Anterior cingulate cortex (tissue), 58 donors: ENCODE measurements at regions not wholly inside any gene's neighbourhood (a gene's known extent, or its start where the extent isn't known, plus 50 kb on each side); places are given as distances from the start of the nearest gene placed in this dataset.

Experiments used
- DNase-seq, 58 donors: peaks; one replicate each; lab custom pipeline; 2025; lab: John Stamatoyannopoulos, UW

GRCh38 chr1:199843861-199844260 is 183.6 kb upstream of the NR5A2 start:
- DNase-seq: no peak

GRCh38 chr1:199847021-199847420 is 180.5 kb upstream of the NR5A2 start:
- no peak for DNase-seq

GRCh38 chr1:199851439-199852140 is 175.9 kb upstream of the NR5A2 start:
- no peak for DNase-seq

GRCh38 chr1:199854686-199855321 is 172.7 kb upstream of the NR5A2 start:
- no peak for DNase-seq

GRCh38 chr1:199855580-199855979 is 171.9 kb upstream of the NR5A2 start:
- no peak for DNase-seq

- DNase-seq: no peak
Measured at GRCh38 chr1:199856216-199856780, 171.2 kb upstream of the NR5A2 start.

- no peak for DNase-seq
Measured at GRCh38 chr1:199857108-199857507, 170.4 kb upstream of the NR5A2 start.

- no peak for DNase-seq
Measured at GRCh38 chr1:199857516-199857915, 170.0 kb upstream of the NR5A2 start.

GRCh38 chr1:199858171-199858570 is 169.3 kb upstream of the NR5A2 start:
- DNase-seq: no peak

GRCh38 chr1:199858856-199859255 is 168.7 kb upstream of the NR5A2 start:
- DNase-seq: no peak

- DNase-seq: peak in 2 of 58 donors; percentile 2 to 23
Measured at GRCh38 chr1:199859491-199859933, 168.0 kb upstream of the NR5A2 start.

GRCh38 chr1:199861020-199861795 is 166.3 kb upstream of the NR5A2 start:
- DNase-seq: no peak

- no peak for DNase-seq
Measured at GRCh38 chr1:199862047-199862446, 165.5 kb upstream of the NR5A2 start.

GRCh38 chr1:199866210-199866617 is 161.3 kb upstream of the NR5A2 start:
- no peak for DNase-seq

GRCh38 chr1:199867601-199868000 is 159.9 kb upstream of the NR5A2 start:
- DNase-seq: no peak

- DNase-seq: no peak
Measured at GRCh38 chr1:199868777-199869176, 158.7 kb upstream of the NR5A2 start.

GRCh38 chr1:199875337-199875736 is 152.2 kb upstream of the NR5A2 start:
- no peak for DNase-seq

- DNase-seq: no peak
Measured at GRCh38 chr1:199875856-199876255, 151.7 kb upstream of the NR5A2 start.

GRCh38 chr1:199877526-199878384 is 149.8 kb upstream of the NR5A2 start:
- no peak for DNase-seq

GRCh38 chr1:199878823-199879222 is 148.7 kb upstream of the NR5A2 start:
- DNase-seq: no peak
